Renal cortical epithelial cell (primary cell): ENCODE measurements at regions not wholly inside any gene's neighbourhood (a gene's known extent, or its start where the extent isn't known, plus 50 kb on each side); places are given as distances from the start of the nearest gene placed in this dataset.
A peak's percentile ranks its signal among the peaks of the same experiment; 100 is the strongest.

ENCODE experiments used
- DNase-seq: peaks from one replicate; pipeline ENCODE4 v3.0.0-alpha.2; 2011; ENCODE audit warnings: low read depth

DNA sequence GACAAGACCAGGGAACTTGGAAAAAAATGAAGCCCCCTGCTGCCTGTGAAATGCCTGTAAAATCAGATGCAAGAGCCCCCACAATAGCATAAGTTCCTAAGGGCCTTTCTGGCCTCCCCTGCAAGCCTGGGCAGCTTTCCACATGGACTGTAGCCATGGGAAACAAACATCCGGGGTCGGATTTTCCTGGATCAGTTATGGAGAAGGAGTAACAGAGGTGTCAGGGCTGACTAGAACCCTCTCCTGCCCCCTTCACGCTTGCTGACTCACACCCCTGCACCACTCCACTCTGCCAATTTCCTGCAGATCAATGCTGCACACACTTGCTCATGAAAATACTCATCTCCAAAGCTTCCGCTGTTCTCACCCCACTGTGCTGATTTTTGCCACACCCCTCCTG, 258.6 kb downstream of the CBLN1 start:
- peak; percentile 79 for DNase-seq

DNA sequence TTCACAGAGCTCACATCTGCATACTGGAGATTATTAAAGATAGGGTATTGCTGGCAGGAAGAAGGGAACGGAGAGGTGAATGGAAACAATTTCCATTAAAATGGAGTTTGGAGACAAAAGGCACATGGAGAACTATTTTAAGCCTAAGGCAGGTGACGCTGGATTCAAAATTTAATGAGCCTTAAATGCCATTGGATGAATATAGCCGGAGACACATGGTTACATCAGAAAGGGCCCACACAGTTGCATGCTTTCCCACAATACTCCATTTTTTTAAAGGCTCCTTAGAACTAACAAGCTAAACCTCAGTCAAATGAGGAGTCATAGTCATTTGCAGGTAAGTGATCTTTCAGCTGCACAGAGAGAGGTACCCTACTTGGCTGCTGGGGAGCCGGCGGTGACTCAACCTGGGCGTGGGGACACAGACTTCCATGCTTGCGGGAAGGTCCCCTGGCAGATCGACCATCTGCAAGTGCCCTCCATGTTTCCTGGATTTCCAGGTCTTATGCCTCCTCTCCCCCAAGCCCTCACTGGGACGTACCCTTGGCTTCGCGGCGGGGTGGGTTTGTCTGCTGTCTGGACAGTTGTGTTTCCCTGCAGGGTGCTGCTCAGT, 259.2 kb downstream of the CBLN1 start:
- DNase-seq, result no peak

DNA sequence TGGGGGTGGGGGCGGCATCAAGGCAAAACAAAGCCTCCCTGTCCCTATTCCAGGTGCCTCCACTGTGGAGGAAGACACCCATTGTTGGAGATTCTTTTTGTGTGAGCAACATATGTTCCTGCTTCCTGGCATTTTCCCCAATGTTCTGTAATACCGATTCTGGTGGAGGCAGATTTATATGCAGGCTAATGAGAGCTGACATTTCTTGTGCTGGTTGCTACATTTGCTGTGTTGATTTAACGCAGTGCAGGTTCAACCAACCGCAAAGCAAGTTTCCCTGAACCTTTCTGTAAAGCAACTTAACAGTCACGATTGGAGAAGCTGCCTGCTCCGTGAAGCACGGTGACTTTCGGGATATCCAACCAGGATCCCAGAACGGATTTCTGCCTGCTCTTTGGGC, 260.5 kb downstream of the CBLN1 start:
- peak; percentile 89 for DNase-seq

DNA sequence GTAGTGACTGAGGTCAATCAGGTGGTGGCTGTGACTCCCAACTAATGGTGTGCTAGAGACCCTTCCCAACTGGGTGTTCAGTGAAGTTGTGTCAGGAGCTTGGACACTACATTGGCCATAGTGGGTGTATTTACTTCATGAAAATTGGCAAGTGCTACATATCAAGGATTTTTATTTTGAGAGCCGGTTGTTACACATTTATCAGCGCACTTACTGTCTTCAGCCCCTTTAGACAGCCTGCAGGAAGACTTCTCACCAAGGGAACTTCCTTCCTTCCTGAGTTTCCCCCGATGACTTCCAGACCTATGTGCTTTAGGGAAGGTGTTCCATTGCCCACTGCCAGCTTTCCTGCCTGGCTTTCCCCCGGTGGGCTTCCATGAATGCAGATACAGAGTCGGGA, 261.2 kb downstream of the CBLN1 start:
- DNase-seq, result no peak

GRCh38 chr16:49019831-49020230, 261.8 kb downstream of the CBLN1 start:
- DNase-seq, result no peak

DNA sequence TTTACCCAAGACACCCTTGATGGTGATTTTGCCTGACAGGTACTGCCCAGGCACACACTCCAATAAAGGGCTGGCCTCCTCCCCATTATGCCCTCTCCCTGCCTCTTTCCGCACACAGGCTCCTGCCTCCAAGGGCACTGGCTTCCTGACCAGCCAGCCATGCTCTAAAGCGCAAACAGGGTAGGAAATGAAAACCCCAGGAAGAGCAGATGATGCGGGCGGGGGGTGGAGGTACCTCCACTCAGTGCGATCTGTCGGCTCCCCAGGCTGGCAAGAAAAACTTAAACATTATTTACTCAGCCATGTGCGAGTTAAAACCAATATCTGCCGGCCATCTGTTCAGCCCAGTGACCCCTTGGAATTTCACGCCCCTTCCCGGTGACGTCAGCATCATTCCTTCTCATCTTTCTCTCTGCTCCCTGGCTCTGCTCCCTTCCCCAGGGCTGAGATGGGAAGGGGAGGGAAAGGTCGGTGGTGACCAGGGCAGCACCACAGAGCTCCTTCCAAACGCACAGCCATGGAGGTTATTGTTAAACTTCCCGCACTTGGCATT, 262.5 kb downstream of the CBLN1 start:
- DNase-seq, result peak; percentile 66

DNA sequence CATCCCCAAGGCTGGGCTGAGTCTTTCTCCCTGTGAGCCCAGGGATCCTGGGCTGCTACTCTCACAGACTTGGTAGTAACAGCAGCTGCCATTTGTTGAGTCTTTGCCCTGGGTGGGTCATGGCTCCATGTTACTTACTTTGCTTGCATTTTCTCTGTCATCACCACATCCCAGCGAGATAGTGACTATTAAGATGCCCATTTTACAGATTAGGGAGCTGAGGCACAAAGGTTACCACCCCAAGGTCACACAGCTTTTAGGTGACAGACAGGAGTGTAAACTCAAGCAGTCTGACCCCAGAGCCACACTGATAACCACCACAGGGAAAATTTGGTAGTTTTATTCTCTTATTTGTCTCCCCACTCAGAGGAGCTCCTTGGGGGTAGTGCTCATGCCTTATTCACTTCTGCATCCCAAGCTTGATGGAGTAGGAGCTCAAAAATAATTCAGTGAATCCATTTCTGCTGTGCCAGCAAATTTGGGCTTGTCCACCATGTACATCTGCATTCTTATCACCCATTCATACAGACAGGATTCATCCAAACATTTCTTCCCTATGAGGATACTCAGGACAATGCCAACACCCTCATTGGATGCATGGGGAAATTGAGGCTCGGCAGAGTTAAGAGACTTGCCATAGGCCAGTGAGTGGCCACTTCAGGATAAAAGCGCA, 263.2 kb downstream of the CBLN1 start:
- no peak for DNase-seq

DNA sequence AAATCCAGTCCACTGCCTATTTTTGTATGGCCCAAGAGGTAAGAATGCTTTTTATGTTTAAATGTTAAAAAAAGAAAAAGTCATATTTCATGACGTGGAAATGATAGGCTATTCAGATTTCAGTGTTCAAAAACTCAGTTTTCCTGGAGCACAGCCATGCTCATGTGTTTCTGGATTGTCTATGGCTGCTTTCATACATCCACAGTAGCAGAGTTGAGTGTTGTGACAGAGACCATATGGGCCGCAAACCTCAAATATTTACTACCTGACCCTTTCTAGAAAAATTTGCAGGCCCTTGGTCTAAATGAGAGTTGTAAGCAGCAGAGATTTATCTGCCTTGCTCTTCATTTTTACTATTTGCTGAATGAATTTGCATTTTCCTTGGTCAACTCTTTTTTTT, 264.1 kb downstream of the CBLN1 start:
- no peak for DNase-seq

GRCh38 chr16:49016461-49016860, 265.2 kb downstream of the CBLN1 start:
- no peak for DNase-seq

DNA sequence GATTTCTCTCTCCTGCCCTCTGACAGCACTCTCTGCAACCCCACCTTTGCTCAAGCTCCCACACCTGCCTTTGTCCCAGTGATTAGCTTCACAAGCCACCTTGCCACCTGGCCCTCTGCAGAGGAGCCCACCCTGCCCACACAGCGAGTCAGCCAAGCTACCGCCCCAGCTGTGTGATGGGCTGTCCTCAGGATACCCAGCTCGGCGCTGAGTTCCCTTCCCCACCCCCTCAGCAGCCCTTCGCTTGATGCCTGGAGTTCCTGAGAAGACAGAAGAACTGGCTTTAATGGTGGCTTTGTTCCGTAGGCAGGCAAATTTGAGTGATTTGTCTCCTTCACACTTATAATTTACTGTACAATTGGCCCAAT, 266.4 kb downstream of the CBLN1 start:
- DNase-seq, result no peak

DNA sequence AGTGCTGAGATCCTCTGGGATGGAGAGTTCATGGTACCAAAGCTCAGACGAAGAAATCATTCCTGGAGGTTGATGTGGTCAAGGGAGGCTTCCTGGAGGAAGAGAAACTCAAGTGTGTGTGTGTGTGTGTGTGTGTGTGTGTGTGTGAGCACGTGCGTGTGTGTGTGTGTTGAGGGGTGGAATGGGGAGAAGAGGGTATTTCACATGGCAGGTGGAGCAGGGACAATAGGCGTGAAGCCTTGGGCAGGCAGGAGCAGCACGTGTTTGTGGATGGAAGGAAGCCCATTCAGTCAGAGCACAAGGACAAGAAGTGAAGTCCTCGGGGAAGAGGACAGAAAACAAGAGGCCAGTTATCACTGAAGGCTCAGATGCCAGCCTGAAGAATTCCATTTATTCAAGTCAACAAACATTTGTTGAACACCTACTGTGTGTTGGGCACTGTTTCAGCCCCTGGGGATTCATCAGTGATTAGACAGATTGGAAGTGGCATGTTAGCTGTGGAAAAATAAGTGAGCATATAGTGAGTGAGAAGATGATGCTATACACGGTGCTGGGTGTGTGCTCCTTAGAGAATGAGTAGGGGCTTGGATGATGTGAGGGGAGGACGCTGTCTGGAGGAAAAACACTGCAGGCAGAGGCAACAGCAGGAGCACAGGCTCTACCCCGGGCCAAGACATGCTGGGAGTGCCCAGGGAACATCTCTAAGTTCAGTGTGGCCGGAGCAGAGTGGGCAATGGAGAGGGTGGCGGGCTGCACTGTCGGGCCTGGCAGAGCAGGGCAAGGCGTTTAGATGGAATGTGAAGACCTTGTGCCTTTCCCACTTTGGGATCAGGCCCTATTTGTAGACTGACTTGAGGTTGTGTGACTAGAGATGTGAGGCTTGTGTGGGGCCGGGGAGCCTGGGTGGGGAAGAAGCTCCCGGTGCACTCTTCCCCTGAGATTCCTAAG, 267.1 kb downstream of the CBLN1 start:
- DNase-seq, result no peak

DNA sequence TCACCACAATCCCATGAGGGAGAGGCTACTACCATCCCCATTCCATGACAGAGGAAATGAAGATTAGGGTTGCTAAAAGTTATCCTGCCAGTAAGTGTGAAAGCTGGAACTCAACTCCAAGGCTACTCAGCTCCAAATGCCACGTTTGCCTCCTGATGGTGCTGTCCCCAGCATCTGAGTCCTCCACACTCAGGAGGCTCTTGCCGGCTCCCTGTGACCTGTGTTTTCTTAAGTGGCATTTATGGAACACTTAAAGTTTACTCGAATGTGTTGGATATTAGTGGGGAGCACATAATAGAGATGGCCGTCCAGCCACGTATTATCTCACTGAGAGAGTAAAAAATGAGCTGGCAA, 267.9 kb downstream of the CBLN1 start:
- no peak for DNase-seq

DNA sequence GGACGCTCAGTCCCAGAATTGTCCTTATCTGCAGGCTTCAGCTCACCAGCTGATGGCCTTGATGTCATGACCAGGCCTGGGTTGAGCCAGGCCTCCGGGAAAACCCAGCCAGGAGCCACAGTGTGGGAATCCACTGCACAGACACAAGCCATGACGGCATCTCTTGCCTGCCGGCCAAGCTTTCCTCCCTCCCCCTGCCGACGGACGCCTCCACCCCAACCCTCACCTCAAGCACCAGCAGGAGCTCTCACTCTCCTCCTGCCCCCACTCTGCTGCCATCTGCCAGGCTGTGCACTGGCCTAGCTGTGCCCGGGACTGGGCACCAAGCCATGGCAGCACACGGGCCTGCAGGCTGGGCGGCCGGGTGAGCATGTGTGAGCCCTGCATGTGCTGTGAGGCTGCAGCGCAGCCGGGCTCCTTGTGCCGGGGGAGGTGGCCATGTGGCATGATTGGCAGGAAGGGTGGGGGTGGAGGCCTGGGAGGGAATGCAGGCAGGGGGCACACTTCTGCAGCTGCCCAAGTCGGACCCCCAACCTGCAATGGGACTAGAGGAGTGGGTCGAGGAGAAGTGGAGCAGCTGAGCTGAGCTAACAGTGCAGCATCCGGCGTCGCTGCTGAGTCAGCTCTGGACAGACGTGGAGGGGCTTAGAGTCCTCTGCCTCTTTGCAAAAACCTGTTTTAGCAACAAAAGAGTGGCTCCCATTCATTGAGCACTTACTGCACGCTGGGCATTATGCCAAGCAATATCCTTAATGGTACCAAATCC, 268.5 kb downstream of the CBLN1 start:
- DNase-seq, result no peak

- no peak for DNase-seq
Measured at GRCh38 chr16:49011901-49012300, 269.7 kb downstream of the CBLN1 start.

- no peak for DNase-seq
Measured at GRCh38 chr16:49010879-49011278, 270.8 kb downstream of the CBLN1 start.

DNA sequence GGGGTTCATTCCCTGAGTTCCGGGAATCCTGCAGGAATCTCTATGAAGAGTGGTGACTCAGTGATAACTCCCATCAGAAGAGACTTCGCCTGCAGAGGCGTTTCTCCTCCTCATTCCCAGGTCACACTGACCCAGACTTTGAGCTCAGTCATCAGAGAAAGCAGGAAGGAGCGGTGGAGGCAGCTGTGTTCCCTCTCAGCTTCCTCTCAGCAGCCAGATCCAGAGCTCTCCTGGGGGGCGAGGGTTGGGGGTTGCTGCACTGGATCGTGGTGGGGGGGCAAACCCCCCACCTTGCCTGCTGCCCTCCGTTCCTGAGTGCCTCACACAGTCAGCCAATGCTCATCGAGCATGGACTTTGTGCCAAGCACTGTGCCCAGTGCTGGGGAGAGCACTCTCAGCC, 271.2 kb downstream of the CBLN1 start:
- DNase-seq, result no peak

GRCh38 chr16:49009204-49009603, 272.4 kb downstream of the CBLN1 start:
- no peak for DNase-seq

GRCh38 chr16:49003992-49004391, 277.6 kb downstream of the CBLN1 start:
- DNase-seq, result no peak

- no peak for DNase-seq
Measured at GRCh38 chr16:49003022-49003421, 278.6 kb downstream of the CBLN1 start.

DNA sequence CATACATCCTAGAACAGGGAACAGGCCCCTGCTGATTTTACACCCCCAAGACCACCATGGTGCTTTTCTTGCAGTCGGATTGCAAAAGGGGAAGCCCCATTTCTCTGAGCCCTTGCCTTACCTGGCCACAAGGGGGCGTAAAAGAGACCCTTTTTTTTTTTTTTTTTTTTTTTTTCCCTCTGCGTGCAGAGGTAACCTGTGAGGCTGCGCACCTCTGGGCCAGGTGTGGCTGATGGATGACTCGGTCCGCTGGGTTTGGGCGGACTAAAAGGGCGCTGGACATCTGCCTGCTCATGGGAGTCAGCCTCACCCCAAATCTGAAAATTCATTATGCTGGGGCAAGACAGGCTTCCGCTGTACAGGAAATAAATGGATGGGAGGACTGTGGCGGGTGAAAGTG, 281.0 kb downstream of the CBLN1 start:
- no peak for DNase-seq

GRCh38 chr16:48999508-48999907, 282.1 kb downstream of the CBLN1 start:
- no peak for DNase-seq

DNA sequence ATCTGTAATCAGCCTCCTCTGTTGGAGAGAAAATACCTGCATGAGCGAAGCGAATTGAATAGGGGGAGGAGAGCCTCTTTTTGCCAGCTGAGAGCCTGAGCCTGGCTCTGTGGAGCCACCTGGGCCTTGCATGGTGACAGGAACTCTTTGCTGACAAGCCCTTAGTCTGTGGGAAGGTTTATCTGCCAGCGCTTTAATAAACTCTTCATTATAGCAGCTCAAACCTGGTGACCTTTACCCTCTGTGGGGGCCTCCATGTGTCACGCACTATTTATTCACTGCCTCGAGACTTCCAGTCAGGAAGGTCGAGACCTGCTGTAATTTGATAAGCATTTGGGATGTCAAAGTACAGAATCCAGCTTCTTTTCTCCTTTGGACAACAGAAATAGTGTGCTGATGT, 282.6 kb downstream of the CBLN1 start:
- DNase-seq, result no peak
